MM.1S (cell line): ENCODE measurements at regions not wholly inside any gene's neighbourhood (a gene's known extent, or its start where the extent isn't known, plus 50 kb on each side); places are given as distances from the start of the nearest gene placed in this dataset.

Experiments
- DNase-seq: peaks from one replicate; pipeline ENCODE4 v3.0.0-alpha.2; 2015
- H2AFZ ChIP-seq: fragments of 300-600 bp; sonication (generic); 2 replicates; pipeline ENCODE4 v1.6.0; 2016; ENCODE audit warnings: antibody characterized with exemption, low read length
- H3F3A ChIP-seq: fragments of 300-600 bp; sonication (generic); 2 replicates; pipeline ENCODE4 v1.6.1; 2016; ENCODE audit warnings: mild to moderate bottlenecking, antibody characterized with exemption, low read length, moderate library complexity, mixed read lengths; ENCODE audit not compliant: insufficient read depth
- H3K27ac ChIP-seq: fragments of 300-600 bp; sonication (generic); 2 replicates; pipeline ENCODE4 v1.5.1; 2016; ENCODE audit warnings: mild to moderate bottlenecking, low read length
- H3K27me3 ChIP-seq: fragments of 300-600 bp; sonication (generic); replicated peaks from 2 replicates; pipeline ENCODE4 v1.6.0; 2016; ENCODE audit warnings: low read length; ENCODE audit not compliant: insufficient read depth
- H3K36me3 ChIP-seq: fragments of 300-600 bp; sonication (generic); replicated peaks from 2 replicates; pipeline ENCODE4 v1.6.1; 2016; ENCODE audit warnings: mild to moderate bottlenecking, low read length, mixed read lengths; ENCODE audit not compliant: insufficient read depth
- H3K4me1 ChIP-seq: fragments of 300-600 bp; sonication (generic); 2 replicates; pipeline ENCODE4 v1.6.1; 2016; ENCODE audit warnings: low read length, mixed read lengths
- H3K4me2 ChIP-seq: fragments of 300-600 bp; sonication (generic); 2 replicates; pipeline ENCODE4 v1.6.0; 2016; ENCODE audit warnings: low read depth, low read length
- H3K4me3 ChIP-seq: fragments of 300-600 bp; sonication (generic); 2 replicates; pipeline ENCODE4 v1.5.1; 2016; ENCODE audit warnings: low read length, mixed read lengths
- H3K79me2 ChIP-seq: fragments of 300-600 bp; sonication (generic); 2 replicates; pipeline ENCODE4 v1.6.1; 2016; ENCODE audit warnings: mixed run types, low read length, mixed read lengths
- H3K9ac ChIP-seq: fragments of 300-600 bp; sonication (generic); 2 replicates; pipeline ENCODE4 v1.6.1; 2016; ENCODE audit warnings: low read length, mixed read lengths
- H3K9me2 ChIP-seq: fragments of 300-600 bp; sonication (generic); replicated peaks from 2 replicates; pipeline ENCODE4 v1.6.1; 2016; ENCODE audit warnings: mild to moderate bottlenecking, low read length, mixed read lengths; ENCODE audit not compliant: insufficient read depth
- H3K9me3 ChIP-seq: fragments of 300-600 bp; sonication (generic); replicated peaks from 2 replicates; pipeline ENCODE4 v1.6.1; 2016; ENCODE audit warnings: mild to moderate bottlenecking, low read length, mixed read lengths; ENCODE audit not compliant: insufficient read depth
- H4K20me1 ChIP-seq: fragments of 300-600 bp; sonication (generic); 2 replicates; pipeline ENCODE4 v1.6.1; 2016; ENCODE audit warnings: mild to moderate bottlenecking, low read length, moderate library complexity, mixed read lengths; ENCODE audit not compliant: insufficient read depth
- CTCF ChIP-seq: fragments of 300-600 bp; sonication (generic); IDR thresholded peaks from 2 replicates; pipeline ENCODE4 v1.5.1; 2016; ENCODE audit warnings: antibody characterized with exemption, low read length, mixed read lengths
- EZH2 ChIP-seq: fragments of 300-600 bp; sonication (generic); optimal IDR thresholded peaks from 2 replicates; pipeline ENCODE3; 2017; ENCODE audit warnings: low read depth, mild to moderate bottlenecking, antibody characterized with exemption, low read length, mixed read lengths
- EZH2phosphoT487 ChIP-seq: fragments of 300-600 bp; sonication (generic); IDR thresholded peaks from 2 replicates; pipeline ENCODE4 v1.6.1; 2018; ENCODE audit warnings: antibody characterized with exemption, low read length

DNA sequence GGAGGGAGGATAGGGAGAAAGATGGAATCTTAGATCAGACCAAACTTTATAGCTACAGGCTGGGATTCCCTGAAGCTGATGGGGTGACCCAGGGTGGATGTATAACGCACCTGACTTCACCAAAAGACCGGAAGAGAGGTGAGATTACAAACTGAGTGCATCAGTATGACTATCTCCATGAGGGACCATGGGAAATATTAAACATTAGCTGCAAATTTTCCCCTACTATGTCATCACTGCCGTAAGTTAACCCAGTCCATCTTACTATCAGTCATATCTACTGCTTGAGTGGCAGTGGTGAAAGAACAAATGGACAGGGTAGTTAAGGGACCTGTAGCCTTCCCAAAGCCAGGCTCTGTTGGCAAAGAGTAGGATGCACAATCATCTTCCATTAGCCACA, 368.3 kb downstream of the EFNA5 start:
- Histone ChIP-seq H4K20me1 (no peaks in the 10 kb centered on the region), H3K9me3 (no peaks in the 10 kb centered on the region), H3K4me3 (no peak overlapping the region), H3K4me1 (no peaks in the 10 kb centered on the region), H3K36me3 (no peaks in the 10 kb centered on the region), H3F3A (no peaks in the 10 kb centered on the region), H3K9me2 (no peaks in the 10 kb centered on the region), H3K27ac (no peak overlapping the region), H3K4me2 (no peak overlapping the region), H3K79me2 (no peaks in the 10 kb centered on the region), H3K9ac (no peak overlapping the region), H2AFZ (no peak overlapping the region), H3K27me3 (no peaks in the 10 kb centered on the region)
- TF ChIP-seq EZH2 (no peak), CTCF (no peak), EZH2phosphoT487 (no peak)
- DNase-seq = no peak

GRCh38 chr5:107301999-107302398, 368.7 kb downstream of the EFNA5 start:
- Histone ChIP-seq H4K20me1 (no peaks in the 10 kb centered on the region), H3K4me3 (no peak overlapping the region), H2AFZ (no peak overlapping the region), H3K27me3 (no peaks in the 10 kb centered on the region), H3K9me2 (no peaks in the 10 kb centered on the region), H3F3A (no peaks in the 10 kb centered on the region), H3K36me3 (no peaks in the 10 kb centered on the region), H3K9ac (no peak overlapping the region), H3K4me2 (no peak overlapping the region), H3K79me2 (no peaks in the 10 kb centered on the region), H3K9me3 (no peaks in the 10 kb centered on the region), H3K4me1 (no peaks in the 10 kb centered on the region), H3K27ac (no peak overlapping the region)
- TF ChIP-seq EZH2phosphoT487 (no peak), EZH2 (no peak), CTCF (no peak)
- DNase-seq = no peak

- Histone ChIP-seq H3F3A (no peaks in the 10 kb centered on the region), H3K9me3 (no peaks in the 10 kb centered on the region), H4K20me1 (no peaks in the 10 kb centered on the region), H3K4me2 (no peak overlapping the region), H3K27ac (no peak overlapping the region), H3K36me3 (no peaks in the 10 kb centered on the region), H2AFZ (no peak overlapping the region), H3K4me1 (no peaks in the 10 kb centered on the region), H3K9ac (no peak overlapping the region), H3K4me3 (no peak overlapping the region), H3K27me3 (no peaks in the 10 kb centered on the region), H3K9me2 (no peaks in the 10 kb centered on the region), H3K79me2 (no peaks in the 10 kb centered on the region)
- no peak for TF ChIP-seq CTCF
- TF ChIP-seq EZH2phosphoT487 = no peak
- TF ChIP-seq EZH2 = no peak
- DNase-seq = no peak
Measured at GRCh38 chr5:107300721-107301327, 369.9 kb downstream of the EFNA5 start.
